Hepatocyte (in vitro differentiated cells): ENCODE measurements at regions not wholly inside any gene's neighbourhood (a gene's known extent, or its start where the extent isn't known, plus 50 kb on each side); places are given as distances from the start of the nearest gene placed in this dataset.
A peak's percentile ranks its signal among the peaks of the same experiment; 100 is the strongest.

Experiments
- DNase-seq: peaks from one replicate; pipeline ENCODE4 v3.0.0-alpha.2; 2016; ENCODE audit warnings: low spot score
- H2AFZ ChIP-seq: fragments of 200-600 bp; sonication (generic); 2 replicates; pipeline ENCODE4 v1.6.0; 2016; ENCODE audit warnings: antibody characterized with exemption, mild to moderate bottlenecking
- H3K27ac ChIP-seq: fragments of 200-600 bp; sonication (generic); 2 replicates; pipeline ENCODE4 v1.5.1; 2016; ENCODE audit warnings: mild to moderate bottlenecking
- H3K27me3 ChIP-seq: fragments of 200-600 bp; sonication (generic); 2 replicates; pipeline ENCODE4 v1.6.1; 2016
- H3K36me3 ChIP-seq: fragments of 200-600 bp; sonication (generic); replicated peaks from 2 replicates; pipeline ENCODE4 v1.5.1; 2016; ENCODE audit warnings: low read depth; ENCODE audit not compliant: insufficient read depth
- H3K4me1 ChIP-seq: fragments of 200-600 bp; sonication (generic); 2 replicates; pipeline ENCODE4 v1.5.1; 2016; ENCODE audit warnings: mild to moderate bottlenecking, moderate library complexity; ENCODE audit not compliant: insufficient read depth
- H3K4me2 ChIP-seq: fragments of 200-600 bp; sonication (generic); 2 replicates; pipeline ENCODE4 v1.6.0; 2016
- H3K4me3 ChIP-seq: fragments of 200-600 bp; sonication (generic); 2 replicates; pipeline ENCODE4 v1.5.1; 2016; ENCODE audit warnings: mild to moderate bottlenecking
- H3K79me2 ChIP-seq: fragments of 200-600 bp; sonication (generic); 2 replicates; pipeline ENCODE4 v1.6.0; 2017; ENCODE audit warnings: mild to moderate bottlenecking
- H3K9me2 ChIP-seq: fragments of 200-600 bp; sonication (generic); replicated peaks from 2 replicates; pipeline ENCODE4 v1.6.0; 2017; ENCODE audit warnings: mild to moderate bottlenecking; ENCODE audit not compliant: insufficient read depth
- H3K9me3 ChIP-seq: fragments of 200-600 bp; sonication (generic); 2 replicates; pipeline ENCODE4 v1.5.1; 2016; ENCODE audit warnings: low read depth, mild to moderate bottlenecking
- H4K20me1 ChIP-seq: fragments of 200-600 bp; sonication (generic); 2 replicates; pipeline ENCODE4 v1.6.0; 2016; ENCODE audit warnings: mild to moderate bottlenecking; ENCODE audit not compliant: insufficient read depth, poor library complexity, severe bottlenecking
- EZH2 ChIP-seq: fragments of 200-600 bp; sonication (generic); IDR thresholded peaks from 2 replicates; pipeline ENCODE4 v1.6.1; 2016; ENCODE audit warnings: antibody characterized with exemption, mild to moderate bottlenecking, borderline replicate concordance
- EZH2phosphoT487 ChIP-seq: fragments of 200-600 bp; sonication (generic); IDR thresholded peaks from one replicate; pipeline ENCODE4 v1.6.1; 2018; ENCODE audit warnings: antibody characterized with exemption, mild to moderate bottlenecking, low read depth, moderate library complexity; ENCODE audit not compliant: unreplicated experiment, severe bottlenecking
- WGBS: methylation state at CpG from one replicate; pipeline ENCODE4 v1.1.6; 2016; ENCODE audit warnings: low lambda C conversion rate; ENCODE audit errors: missing lambda C conversion rate; 5-methylcytosine and 5-hydroxymethylcytosine counted together
- TF ChIP-seq, protein P1 (sequence below): fragments of 200-600 bp; sonication (generic); IDR thresholded peaks from 2 replicates; pipeline ENCODE4 v1.5.1; 2016; ENCODE audit warnings: antibody characterized with exemption, mild to moderate bottlenecking; ENCODE audit not compliant: poor library complexity

DNA sequence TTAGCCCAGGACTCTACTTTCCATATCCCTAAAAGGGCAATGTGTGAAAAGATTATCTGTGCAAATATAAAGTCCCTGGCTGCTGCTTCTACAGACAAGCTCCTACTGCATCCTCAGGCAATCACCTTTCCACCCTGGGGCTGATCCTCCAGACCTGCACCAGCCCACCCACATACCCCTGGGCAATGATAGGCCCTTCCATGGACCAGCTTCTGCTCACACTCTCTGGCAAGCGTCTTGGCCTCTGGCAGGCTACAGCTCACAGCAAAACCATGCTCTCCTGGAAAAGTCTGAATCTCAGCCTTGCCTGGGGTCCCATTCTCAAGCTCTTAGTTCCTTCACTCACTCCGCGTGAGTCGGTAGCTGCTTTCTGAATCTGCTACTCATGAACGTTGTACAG, 69.5 kb downstream of the IGLL5 start:
- TF ChIP-seq EZH2phosphoT487 = no peak
- no peak for TF ChIP-seq EZH2
- TF ChIP-seq, protein P1, sequence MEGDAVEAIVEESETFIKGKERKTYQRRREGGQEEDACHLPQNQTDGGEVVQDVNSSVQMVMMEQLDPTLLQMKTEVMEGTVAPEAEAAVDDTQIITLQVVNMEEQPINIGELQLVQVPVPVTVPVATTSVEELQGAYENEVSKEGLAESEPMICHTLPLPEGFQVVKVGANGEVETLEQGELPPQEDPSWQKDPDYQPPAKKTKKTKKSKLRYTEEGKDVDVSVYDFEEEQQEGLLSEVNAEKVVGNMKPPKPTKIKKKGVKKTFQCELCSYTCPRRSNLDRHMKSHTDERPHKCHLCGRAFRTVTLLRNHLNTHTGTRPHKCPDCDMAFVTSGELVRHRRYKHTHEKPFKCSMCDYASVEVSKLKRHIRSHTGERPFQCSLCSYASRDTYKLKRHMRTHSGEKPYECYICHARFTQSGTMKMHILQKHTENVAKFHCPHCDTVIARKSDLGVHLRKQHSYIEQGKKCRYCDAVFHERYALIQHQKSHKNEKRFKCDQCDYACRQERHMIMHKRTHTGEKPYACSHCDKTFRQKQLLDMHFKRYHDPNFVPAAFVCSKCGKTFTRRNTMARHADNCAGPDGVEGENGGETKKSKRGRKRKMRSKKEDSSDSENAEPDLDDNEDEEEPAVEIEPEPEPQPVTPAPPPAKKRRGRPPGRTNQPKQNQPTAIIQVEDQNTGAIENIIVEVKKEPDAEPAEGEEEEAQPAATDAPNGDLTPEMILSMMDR = no peak
- no peak overlapping the region for H3K4me2 ChIP-seq
- WGBS = 57% methylated on average over 5 of the region's 5 CpGs
- no peaks in the 10 kb centered on the region for H4K20me1 ChIP-seq
- H3K9me3 ChIP-seq = peaks cover 7% of the 10 kb centered on the region
- DNase-seq = no peak
- H2AFZ ChIP-seq = no peak overlapping the region
- no peaks in the 10 kb centered on the region for H3K9me2 ChIP-seq
- no peaks in the 10 kb centered on the region for H3K79me2 ChIP-seq
- no peak overlapping the region for H3K4me3 ChIP-seq
- peaks cover 13% of the 10 kb centered on the region for H3K4me1 ChIP-seq
- no peaks in the 10 kb centered on the region for H3K36me3 ChIP-seq
- no peak overlapping the region for H3K27ac ChIP-seq
- peaks cover 9% of the 10 kb centered on the region for H3K27me3 ChIP-seq

- H3K36me3 ChIP-seq = no peaks in the 10 kb centered on the region
- WGBS = 76% methylated on average over 7 of the region's 7 CpGs
- DNase-seq = no peak
- no peaks in the 10 kb centered on the region for H3K9me2 ChIP-seq
- no peak overlapping the region for H3K4me2 ChIP-seq
- peaks cover 13% of the 10 kb centered on the region for H3K4me1 ChIP-seq
- no peak overlapping the region for H2AFZ ChIP-seq
- TF ChIP-seq EZH2phosphoT487 (no peak), EZH2 (no peak)
- TF ChIP-seq, protein P1 = no peak
- no peak overlapping the region for H3K4me3 ChIP-seq
- peaks cover 9% of the 10 kb centered on the region for H3K27me3 ChIP-seq
- no peaks in the 10 kb centered on the region for H4K20me1 ChIP-seq
- H3K27ac ChIP-seq = no peak overlapping the region
- no peaks in the 10 kb centered on the region for H3K79me2 ChIP-seq
- peaks cover 7% of the 10 kb centered on the region for H3K9me3 ChIP-seq
Observed at GRCh38 chr22:22958621-22959020, 71.0 kb downstream of the IGLL5 start.

DNA sequence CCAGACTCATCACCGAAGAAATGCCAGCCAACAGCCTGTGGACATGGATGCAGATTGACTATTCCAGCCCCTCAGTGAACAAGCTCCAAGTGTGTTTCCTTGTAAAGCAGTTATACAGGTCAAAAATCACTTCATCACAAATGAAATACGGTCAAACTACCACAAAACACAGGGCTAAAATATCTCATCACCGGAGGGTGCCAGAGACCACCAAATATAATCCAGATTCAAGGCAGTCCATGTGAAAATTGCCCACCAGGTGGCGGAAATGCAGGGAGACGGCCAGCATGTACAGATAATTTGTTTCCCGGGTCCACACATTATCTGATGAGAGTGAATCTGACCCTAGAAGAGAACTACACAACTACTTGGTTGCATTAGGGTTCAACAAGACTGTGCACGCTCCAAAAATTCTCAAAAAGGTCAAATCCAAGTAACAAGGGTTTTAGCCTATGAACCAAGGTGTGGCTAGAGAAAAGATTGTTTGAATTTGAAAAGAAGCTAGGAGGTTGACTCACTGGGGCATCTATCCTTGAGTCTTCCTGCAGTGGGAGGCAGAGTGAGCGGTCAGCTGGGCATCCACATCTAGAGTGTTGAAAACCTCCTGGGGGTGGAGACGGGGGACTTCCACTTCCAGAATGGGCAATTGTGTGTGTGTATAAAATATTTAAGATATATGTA, 71.7 kb downstream of the IGLL5 start:
- no peak overlapping the region for H2AFZ ChIP-seq
- no peaks in the 10 kb centered on the region for H3K36me3 ChIP-seq
- H3K9me2 ChIP-seq = no peaks in the 10 kb centered on the region
- peaks cover 3% of the 10 kb centered on the region for H3K27me3 ChIP-seq
- TF ChIP-seq, protein P1 = peak; percentile 100
- TF ChIP-seq EZH2 = no peak
- no peak overlapping the region for H3K4me2 ChIP-seq
- peaks cover 13% of the 10 kb centered on the region for H3K4me1 ChIP-seq
- peaks cover 7% of the 10 kb centered on the region for H3K9me3 ChIP-seq
- DNase-seq = peak; percentile 88
- no peak overlapping the region for H3K27ac ChIP-seq
- no peaks in the 10 kb centered on the region for H3K79me2 ChIP-seq
- 33% methylated on average over 9 of the region's 9 CpGs for WGBS
- H3K4me3 ChIP-seq = no peak overlapping the region
- H4K20me1 ChIP-seq = no peaks in the 10 kb centered on the region
